ENCODE measurements at regions not wholly inside any gene's neighbourhood (a gene's known extent, or its start where the extent isn't known, plus 50 kb on each side); places are given as distances from the start of the nearest gene placed in this dataset.
"Not testable (repeated sequence)": the region's sequence is repeated elsewhere in the genome, so short reads cannot be mapped to it uniquely, and the experiment has no call there.

GRCh38 chr4:19159874-19160273 is 1091.8 kb upstream of the SLIT2 start:
- no peak for DNase-seq (ENCODE audit: low read depth)

DNA sequence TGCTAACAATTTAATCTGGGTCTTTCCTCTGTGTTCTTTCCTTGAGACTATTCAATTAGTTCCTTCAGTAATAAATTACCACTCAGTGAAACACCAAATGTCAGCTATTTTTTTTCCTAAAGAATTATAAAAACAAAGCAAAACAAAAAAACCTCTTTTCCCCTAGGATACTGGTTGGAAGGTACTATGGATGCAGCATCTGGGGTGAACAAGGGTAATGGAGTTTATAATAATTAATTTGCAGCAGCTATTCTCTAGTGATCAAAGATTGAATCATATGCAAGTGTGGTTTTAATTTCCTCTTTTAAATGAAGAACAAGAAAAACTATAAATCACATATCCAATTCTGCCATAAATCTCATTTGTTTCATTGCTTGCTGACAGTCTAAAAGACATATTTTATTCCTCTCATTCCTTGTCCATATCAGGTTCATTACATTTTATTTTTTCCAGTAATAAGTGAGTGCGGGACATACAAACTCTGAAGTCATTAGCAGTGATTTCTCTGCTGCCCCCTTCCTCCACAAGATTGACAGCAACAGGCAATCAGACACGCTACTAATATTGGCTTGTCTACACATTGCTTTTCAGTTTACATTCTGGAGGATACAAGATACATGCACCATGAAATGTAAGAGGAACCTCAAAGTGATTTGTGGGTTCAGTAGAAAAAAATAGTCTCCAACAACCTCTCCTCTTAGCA is 1093.4 kb upstream of the SLIT2 start:
- no peak for DNase-seq (ENCODE audit: low read depth)

GRCh38 chr4:19156786-19157185 is 1094.9 kb upstream of the SLIT2 start:
- DNase-seq (ENCODE audit: low read depth) = no peak

DNA sequence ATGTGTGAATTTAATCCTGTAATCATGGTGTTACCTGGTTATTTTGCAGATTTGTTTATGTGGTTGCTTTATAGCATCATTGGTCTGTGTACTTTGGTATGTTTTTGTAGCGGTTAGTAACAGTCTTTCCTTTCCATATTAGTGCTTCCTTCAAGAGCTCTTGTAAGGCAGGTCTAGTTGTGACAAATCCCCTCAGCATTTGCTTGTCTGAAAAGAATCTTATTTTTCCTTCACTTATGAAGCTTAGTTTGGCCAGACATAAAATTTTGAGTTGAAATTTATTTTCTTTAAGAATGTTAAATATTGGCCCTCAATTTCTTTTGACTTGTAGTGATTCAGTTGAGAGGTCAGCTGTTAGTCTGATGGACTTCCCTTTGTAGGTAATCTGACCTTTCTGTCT is 1096.1 kb upstream of the SLIT2 start:
- DNase-seq (ENCODE audit: low read depth) = no peak

- DNase-seq (ENCODE audit: low read depth) = not testable (repeated sequence)
These were observed 1097.4 kb upstream of the SLIT2 start for GRCh38 chr4:19154267-19154666.

DNA sequence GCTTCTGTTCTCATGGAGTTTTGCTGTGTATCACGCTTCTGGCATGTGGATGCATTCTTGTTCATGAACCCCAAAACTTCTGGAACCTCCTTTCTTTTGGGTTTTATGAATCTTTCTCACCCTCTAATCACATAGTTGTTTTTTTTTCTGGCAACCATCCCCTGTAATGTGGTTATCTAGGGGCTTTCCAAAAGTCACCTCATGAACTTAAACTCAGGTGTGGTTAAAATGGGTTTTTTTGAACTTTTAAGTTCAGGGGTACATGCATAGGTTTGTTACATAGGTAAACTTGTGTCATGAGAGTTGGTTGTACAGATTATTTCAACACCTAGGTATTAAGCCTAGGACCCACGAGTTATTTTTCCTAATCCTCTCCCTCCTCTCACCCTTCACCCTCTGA is 1099.4 kb upstream of the SLIT2 start:
- no peak for DNase-seq (ENCODE audit: low read depth)

GRCh38 chr4:19151684-19152083 is 1100.0 kb upstream of the SLIT2 start:
- no peak for DNase-seq (ENCODE audit: low read depth)

DNA sequence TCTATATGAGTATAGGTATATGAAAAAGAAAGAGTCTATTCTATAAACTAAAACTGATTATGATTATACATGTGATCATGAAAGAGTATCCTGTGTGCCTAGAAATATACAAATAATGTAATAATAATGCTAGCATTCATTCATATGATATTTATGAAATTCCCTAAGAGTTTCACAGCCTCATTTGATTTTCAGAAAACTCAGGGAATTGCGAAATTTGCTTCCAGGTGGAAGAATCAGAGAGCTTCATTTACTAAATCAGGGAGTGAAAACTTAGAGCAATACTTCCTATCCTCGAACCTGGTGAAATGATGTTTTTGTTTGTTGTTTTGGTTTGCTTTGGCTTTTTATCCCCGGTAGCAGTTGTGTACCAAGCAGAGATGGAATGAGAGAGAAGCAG is 1105.7 kb upstream of the SLIT2 start:
- DNase-seq (ENCODE audit: low read depth) = no peak

DNA sequence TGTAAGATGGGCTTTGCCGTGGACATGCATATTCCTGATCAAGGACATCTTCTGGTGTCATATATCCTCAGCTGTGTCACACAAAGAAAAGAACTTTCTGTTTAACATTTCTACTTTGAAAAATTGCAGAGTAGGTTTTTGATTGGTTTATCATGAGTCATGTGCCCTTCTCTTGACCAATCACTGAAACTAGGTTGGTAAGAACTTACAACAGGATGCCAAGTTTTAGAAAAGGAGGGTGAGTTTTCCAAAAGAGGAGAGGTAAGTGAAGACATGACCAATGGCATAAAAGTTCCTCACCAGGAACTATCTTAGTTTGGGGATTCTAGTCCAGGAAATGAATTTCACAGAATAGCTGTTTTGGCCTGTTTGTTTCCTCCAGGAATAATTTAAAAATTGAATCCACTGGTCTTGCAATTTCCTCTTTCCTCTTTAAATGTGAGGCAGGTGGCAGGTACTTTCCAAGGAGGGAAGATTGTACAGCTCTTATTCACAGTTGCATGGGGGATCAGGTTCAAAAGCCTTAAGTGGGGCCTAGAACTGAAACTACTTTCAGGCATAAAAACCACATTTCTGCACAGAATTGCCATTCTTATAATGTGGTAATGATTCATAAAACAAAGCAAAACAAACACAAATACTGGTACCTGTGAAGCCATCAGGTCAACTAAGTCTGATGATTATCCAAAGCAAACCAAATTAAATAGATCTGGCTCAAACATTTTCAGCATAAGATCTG is 1114.5 kb upstream of the LCORL start:
- DNase-seq (ENCODE audit: low read depth) = no peak

- no peak for DNase-seq (ENCODE audit: low read depth)
These were observed 1113.1 kb upstream of the LCORL start for GRCh38 chr4:19134685-19135084.

- no peak for DNase-seq (ENCODE audit: low read depth)
These were observed 1111.8 kb upstream of the LCORL start for GRCh38 chr4:19133315-19133714.

GRCh38 chr4:19130866-19131265 is 1109.3 kb upstream of the LCORL start:
- peak; percentile 4 for DNase-seq (ENCODE audit: low read depth)

DNA sequence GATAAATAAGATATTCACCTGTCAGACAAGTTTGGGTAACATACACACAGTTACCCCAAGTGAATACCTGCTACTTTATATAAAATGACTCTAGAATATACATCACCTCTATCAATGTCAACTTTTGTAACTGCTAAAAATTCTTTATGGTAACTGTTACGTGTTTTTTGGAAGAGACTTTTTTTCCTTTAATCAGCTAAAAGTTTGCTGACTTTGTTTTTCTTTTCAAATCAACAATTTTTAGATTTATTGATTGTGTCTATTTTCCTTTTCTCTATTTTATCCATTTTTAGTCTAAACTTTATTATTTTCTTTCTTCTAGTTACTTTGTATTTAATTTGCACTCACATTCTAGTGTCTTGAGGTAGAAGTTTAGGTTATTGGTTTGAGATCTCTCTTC is 1106.6 kb upstream of the LCORL start:
- DNase-seq (ENCODE audit: low read depth) = no peak

GRCh38 chr4:19126903-19127302 is 1105.3 kb upstream of the LCORL start:
- DNase-seq (ENCODE audit: low read depth) = no peak

DNA sequence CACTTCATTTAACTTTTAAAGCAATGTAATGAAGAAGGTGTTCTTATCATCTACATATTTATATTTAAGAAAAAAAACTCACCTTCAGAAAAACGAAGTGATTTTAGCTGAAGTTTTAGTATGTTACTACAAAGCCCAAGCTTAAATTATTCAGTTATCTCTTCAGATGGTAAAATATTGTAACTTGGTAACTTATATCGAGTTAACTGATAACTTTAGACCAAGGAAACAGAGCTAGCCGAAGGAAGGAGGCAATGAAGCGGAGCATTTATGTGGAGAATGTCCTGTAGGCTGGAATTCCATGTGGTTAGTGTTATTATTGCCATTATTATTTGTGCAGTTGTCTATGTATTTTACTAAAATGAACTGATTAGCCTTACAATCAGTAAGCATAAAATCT is 1102.1 kb upstream of the LCORL start:
- DNase-seq (ENCODE audit: low read depth) = no peak

GRCh38 chr4:19119904-19120560 is 1098.5 kb upstream of the LCORL start:
- DNase-seq (ENCODE audit: low read depth) = no peak

- DNase-seq (ENCODE audit: low read depth) = no peak
These were observed 1095.5 kb upstream of the LCORL start for GRCh38 chr4:19117022-19117421.

DNA sequence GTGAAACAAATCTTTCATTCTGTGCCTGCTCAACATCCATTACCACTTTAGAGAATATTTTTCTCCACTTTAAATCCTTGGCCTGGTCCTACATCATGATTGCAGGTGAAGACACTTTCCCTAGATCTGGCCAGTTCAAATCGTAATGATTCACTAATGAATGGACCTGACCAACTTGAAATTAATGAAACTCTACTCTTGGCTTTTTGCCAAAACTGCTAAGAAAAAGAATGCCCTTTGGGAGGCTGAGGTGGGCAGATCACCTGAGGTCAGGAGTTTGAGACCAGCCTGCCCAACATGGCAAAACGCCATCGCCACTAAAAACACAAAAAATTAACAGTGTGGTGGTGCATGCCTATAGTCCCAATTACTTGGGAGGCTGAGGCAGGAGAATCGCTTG is 1082.6 kb upstream of the LCORL start:
- DNase-seq (ENCODE audit: low read depth) = no peak

GRCh38 chr4:19095491-19096046 is 1074.0 kb upstream of the LCORL start:
- no peak for DNase-seq (ENCODE audit: low read depth)

GRCh38 chr4:19093951-19094350 is 1072.4 kb upstream of the LCORL start:
- no peak for DNase-seq (ENCODE audit: low read depth)

DNA sequence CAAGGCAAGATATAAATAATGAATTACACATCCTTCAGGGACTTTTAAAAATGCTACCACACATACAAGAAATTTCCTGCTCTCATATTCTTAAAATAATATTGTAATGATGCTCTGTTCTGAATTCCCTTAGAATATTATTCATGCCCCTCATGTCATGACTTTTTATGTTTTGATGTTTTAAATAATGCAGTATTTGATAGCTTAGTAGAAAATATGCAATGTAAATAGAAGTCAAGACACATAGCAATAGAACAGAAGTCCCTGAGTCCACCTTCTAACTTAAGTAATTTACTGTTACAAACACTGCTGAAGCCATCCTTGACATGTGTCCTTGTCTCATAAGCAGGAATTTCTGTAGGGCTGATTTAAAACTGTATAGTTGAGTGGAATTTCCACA is 1071.2 kb upstream of the LCORL start:
- DNase-seq (ENCODE audit: low read depth) = no peak

DNA sequence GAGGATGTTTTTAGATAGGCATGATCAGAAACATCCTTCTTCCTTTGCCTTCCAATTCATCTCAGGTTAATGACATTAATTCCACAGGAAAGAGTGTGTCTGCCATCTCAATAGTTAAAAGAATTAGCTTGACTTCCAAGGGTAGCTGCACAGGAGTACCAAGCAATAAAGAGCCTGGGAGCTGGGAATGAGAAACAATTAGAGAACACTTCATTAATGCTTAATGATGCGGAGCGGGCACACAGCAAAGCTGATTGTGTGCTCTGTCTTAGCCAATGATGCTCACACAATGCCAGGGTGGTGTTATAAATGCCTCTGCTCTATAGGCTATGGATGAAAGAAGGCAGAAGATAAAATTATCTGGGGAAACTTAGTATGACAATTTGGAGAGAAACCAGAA is 1052.5 kb upstream of the LCORL start:
- no peak for DNase-seq (ENCODE audit: low read depth)

GRCh38 chr4:19063662-19064061 is 1042.1 kb upstream of the LCORL start:
- no peak for DNase-seq (ENCODE audit: low read depth)

Data from Daoy (cell line).